NB4 (cell line): ENCODE measurements at regions not wholly inside any gene's neighbourhood (a gene's known extent, or its start where the extent isn't known, plus 50 kb on each side); places are given as distances from the start of the nearest gene placed in this dataset.

Experiments used
- POLR2A ChIP-seq: IDR thresholded peaks from 2 replicates; pipeline ENCODE4 v1.6.1; 2011; ENCODE audit warnings: mild to moderate bottlenecking; ENCODE audit not compliant: insufficient read length; ENCODE audit errors: extremely low read depth
- TF ChIP-seq, protein P1 (sequence below): IDR thresholded peaks from one replicate; pipeline ENCODE4 v1.5.1; 2012; ENCODE audit warnings: low read depth, low read length

DNA sequence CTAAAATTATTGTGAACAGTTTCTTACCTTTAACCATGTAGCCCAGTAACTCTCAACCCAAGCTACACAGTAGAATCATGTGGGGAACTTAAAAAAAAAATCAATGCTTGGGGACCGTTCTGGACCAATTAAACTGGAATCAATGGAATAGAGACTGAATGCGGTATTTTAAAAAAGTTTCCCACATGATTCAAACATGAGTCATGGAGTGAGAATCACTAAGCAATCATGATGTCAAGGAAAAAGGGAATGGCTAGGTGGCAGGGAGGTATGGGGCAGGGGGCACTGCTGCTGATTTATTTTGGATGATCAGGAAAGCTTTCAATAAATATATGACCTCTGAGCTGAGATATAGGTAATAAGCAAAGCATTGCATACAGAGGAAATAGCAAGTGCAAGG, 250.5 kb upstream of the RORA start:
- no peak for TF ChIP-seq POLR2A
- TF ChIP-seq, protein P1, sequence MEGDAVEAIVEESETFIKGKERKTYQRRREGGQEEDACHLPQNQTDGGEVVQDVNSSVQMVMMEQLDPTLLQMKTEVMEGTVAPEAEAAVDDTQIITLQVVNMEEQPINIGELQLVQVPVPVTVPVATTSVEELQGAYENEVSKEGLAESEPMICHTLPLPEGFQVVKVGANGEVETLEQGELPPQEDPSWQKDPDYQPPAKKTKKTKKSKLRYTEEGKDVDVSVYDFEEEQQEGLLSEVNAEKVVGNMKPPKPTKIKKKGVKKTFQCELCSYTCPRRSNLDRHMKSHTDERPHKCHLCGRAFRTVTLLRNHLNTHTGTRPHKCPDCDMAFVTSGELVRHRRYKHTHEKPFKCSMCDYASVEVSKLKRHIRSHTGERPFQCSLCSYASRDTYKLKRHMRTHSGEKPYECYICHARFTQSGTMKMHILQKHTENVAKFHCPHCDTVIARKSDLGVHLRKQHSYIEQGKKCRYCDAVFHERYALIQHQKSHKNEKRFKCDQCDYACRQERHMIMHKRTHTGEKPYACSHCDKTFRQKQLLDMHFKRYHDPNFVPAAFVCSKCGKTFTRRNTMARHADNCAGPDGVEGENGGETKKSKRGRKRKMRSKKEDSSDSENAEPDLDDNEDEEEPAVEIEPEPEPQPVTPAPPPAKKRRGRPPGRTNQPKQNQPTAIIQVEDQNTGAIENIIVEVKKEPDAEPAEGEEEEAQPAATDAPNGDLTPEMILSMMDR: no peak
